ENCODE measurements at regions not wholly inside any gene's neighbourhood (a gene's known extent, or its start where the extent isn't known, plus 50 kb on each side); places are given as distances from the start of the nearest gene placed in this dataset.

DNA sequence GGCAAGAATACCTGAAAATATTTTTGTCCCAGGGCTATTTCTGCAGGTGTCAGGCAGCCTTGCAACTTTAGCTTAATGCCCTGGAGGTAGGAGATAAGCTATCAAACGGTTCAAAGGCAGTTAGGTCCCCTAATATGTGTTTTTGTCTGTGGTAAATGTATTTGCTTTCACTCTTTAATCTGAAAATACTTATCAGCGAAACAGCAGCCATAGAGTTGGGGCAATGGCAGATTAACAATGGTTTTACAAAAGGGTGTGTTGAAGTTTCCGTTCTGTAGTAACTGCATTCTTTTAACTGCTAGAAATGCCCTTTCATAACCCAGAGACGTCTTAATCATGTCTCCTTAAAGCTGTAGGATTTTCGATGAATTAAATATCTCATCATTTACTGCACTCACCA is 265.0 kb upstream of the TRIB2 start:
- Histone ChIP-seq H3K9me3 (ENCODE audit: control insufficient read depth, insufficient read depth, low read length) (peaks cover 2% of the 10 kb centered on the region), H3K36me3 (ENCODE audit: control insufficient read depth, insufficient read depth, low read length) (no peaks in the 10 kb centered on the region), H3K27ac (ENCODE audit: low read depth, low read length) (peak overlapping the region; percentile 40), H3K27me3 (ENCODE audit: control insufficient read depth, insufficient read depth, low read length) (no peaks in the 10 kb centered on the region), H3K4me1 (ENCODE audit: control insufficient read depth, insufficient read depth, low read length) (no peaks in the 10 kb centered on the region), H3K4me3 (ENCODE audit: low read depth, low read length) (no peak overlapping the region)
- no CpG with 5 or more reads among the region's 5 CpGs for WGBS (ENCODE audit: insufficient coverage)
- DNase-seq (ENCODE audit: low read depth in 4 of 6, low spot score in 6 of 6), result no peak

GRCh38 chr2:12452185-12452584 is 264.6 kb upstream of the TRIB2 start:
- peaks cover 2% of the 10 kb centered on the region for H3K9me3 ChIP-seq (ENCODE audit: control insufficient read depth, insufficient read depth, low read length)
- H3K36me3 ChIP-seq (ENCODE audit: control insufficient read depth, insufficient read depth, low read length), result no peaks in the 10 kb centered on the region
- DNase-seq (ENCODE audit: low read depth in 4 of 6, low spot score in 6 of 6), result no peak
- no peaks in the 10 kb centered on the region for H3K4me1 ChIP-seq (ENCODE audit: control insufficient read depth, insufficient read depth, low read length)
- WGBS (ENCODE audit: insufficient coverage), result no CpG with 5 or more reads among the region's 2 CpGs
- H3K4me3 ChIP-seq (ENCODE audit: low read depth, low read length), result no peak overlapping the region
- H3K27ac ChIP-seq (ENCODE audit: low read depth, low read length), result peak overlapping the region; percentile 40
- H3K27me3 ChIP-seq (ENCODE audit: control insufficient read depth, insufficient read depth, low read length), result no peaks in the 10 kb centered on the region

- WGBS (ENCODE audit: insufficient coverage), result 100% methylated on average over 8 of the region's 11 CpGs
- Histone ChIP-seq H3K27ac (ENCODE audit: low read depth, low read length) (no peak overlapping the region), H3K9me3 (ENCODE audit: control insufficient read depth, insufficient read depth, low read length) (peaks cover 2% of the 10 kb centered on the region)
Observed at GRCh38 chr2:12453731-12454130, 263.0 kb upstream of the TRIB2 start.

GRCh38 chr2:12455661-12456060 is 261.1 kb upstream of the TRIB2 start:
- Histone ChIP-seq H3K27me3 (ENCODE audit: control insufficient read depth, insufficient read depth, low read length) (no peaks in the 10 kb centered on the region), H3K4me3 (ENCODE audit: low read depth, low read length) (no peak overlapping the region), H3K36me3 (ENCODE audit: control insufficient read depth, insufficient read depth, low read length) (no peaks in the 10 kb centered on the region), H3K9me3 (ENCODE audit: control insufficient read depth, insufficient read depth, low read length) (no peaks in the 10 kb centered on the region), H3K4me1 (ENCODE audit: control insufficient read depth, insufficient read depth, low read length) (no peaks in the 10 kb centered on the region), H3K27ac (ENCODE audit: low read depth, low read length) (no peak overlapping the region)
- no CpG with 5 or more reads among the region's 2 CpGs for WGBS (ENCODE audit: insufficient coverage)
- no peak for DNase-seq (ENCODE audit: low read depth in 4 of 6, low spot score in 6 of 6)

More at GRCh38 chr2:12453731-12454130, 263.0 kb upstream of the TRIB2 start:
- Histone ChIP-seq H3K36me3 (ENCODE audit: control insufficient read depth, insufficient read depth, low read length) (no peaks in the 10 kb centered on the region), H3K27me3 (ENCODE audit: control insufficient read depth, insufficient read depth, low read length) (no peaks in the 10 kb centered on the region), H3K4me1 (ENCODE audit: control insufficient read depth, insufficient read depth, low read length) (no peaks in the 10 kb centered on the region), H3K4me3 (ENCODE audit: low read depth, low read length) (no peak overlapping the region)
- DNase-seq (ENCODE audit: low read depth in 4 of 6, low spot score in 6 of 6), result no peak

DNA sequence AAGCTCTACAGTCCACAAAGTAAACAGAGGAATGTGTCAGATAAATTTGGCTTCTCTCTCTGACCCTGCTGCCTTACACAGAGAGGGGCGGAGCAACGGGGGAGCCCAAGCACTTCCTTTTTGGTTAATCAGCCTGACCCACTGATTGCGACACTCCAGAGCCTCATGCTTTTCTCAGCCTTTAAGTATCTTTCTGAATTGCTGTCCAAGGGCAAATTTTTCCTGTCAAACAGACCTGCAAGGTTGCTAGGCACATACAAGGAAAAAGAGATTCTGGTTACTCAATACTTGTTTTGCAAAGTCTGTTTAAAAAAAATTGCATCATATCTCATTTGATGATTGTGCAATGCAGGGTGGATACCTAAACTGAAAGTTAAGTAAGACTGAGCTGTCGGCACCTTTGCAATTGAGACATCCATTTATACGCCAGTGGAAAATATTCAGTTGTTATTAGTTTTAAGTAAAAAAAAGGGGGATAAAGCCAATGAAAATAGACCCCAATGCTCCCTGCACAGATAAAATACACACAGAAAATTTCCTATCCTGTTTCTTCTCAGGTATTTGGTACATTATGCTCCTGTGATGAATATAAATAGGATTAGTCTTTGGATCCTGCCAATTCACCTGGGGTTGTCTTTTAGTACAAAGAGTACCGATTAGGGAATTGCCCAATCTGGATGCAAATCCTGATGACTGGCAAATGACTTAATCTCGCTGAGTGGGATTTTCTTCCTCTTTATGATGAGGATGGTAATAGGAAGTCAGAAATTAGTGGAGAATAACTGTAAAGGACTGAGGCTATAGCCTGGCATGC is 260.2 kb upstream of the TRIB2 start:
- no peak overlapping the region for H3K27ac ChIP-seq (ENCODE audit: low read depth, low read length)
- WGBS (ENCODE audit: insufficient coverage), result 81% methylated on average over 6 of the region's 7 CpGs
- H3K36me3 ChIP-seq (ENCODE audit: control insufficient read depth, insufficient read depth, low read length), result no peaks in the 10 kb centered on the region
- H3K27me3 ChIP-seq (ENCODE audit: control insufficient read depth, insufficient read depth, low read length), result no peaks in the 10 kb centered on the region
- H3K9me3 ChIP-seq (ENCODE audit: control insufficient read depth, insufficient read depth, low read length), result no peaks in the 10 kb centered on the region
- DNase-seq (ENCODE audit: low read depth in 4 of 6, low spot score in 6 of 6), result peak in 1 of 6 donors; percentile 42
- no peaks in the 10 kb centered on the region for H3K4me1 ChIP-seq (ENCODE audit: control insufficient read depth, insufficient read depth, low read length)
- no peak overlapping the region for H3K4me3 ChIP-seq (ENCODE audit: low read depth, low read length)

GRCh38 chr2:12457831-12458230 is 258.9 kb upstream of the TRIB2 start:
- 71% methylated on average over 1 of the region's 3 CpGs for WGBS (ENCODE audit: insufficient coverage)
- Histone ChIP-seq H3K27me3 (ENCODE audit: control insufficient read depth, insufficient read depth, low read length) (no peaks in the 10 kb centered on the region), H3K36me3 (ENCODE audit: control insufficient read depth, insufficient read depth, low read length) (no peaks in the 10 kb centered on the region), H3K4me1 (ENCODE audit: control insufficient read depth, insufficient read depth, low read length) (no peaks in the 10 kb centered on the region), H3K4me3 (ENCODE audit: low read depth, low read length) (no peak overlapping the region), H3K9me3 (ENCODE audit: control insufficient read depth, insufficient read depth, low read length) (no peaks in the 10 kb centered on the region), H3K27ac (ENCODE audit: low read depth, low read length) (no peak overlapping the region)
- DNase-seq (ENCODE audit: low read depth in 4 of 6, low spot score in 6 of 6), result peak in 2 of 6 donors; percentile 52 to 67

DNA sequence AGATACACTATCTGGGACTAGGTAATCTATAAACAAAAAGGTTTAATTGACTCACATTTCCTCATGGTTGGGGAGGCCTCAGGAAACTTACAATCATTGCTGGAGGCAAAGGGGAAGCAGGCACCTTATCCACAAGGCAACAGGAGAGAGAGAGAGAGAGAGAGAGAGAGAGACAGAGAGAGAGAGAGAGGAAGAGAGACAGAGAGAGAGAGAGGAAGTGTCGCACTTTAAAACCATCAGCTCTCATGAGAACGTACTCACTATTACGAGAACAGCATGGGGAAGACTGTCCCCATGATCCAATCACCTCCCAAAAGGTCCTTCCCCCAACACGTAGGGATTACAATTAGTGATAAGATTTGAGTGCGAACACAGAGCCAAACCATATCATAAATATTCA is 253.5 kb upstream of the TRIB2 start:
- no peak for DNase-seq (ENCODE audit: low read depth in 4 of 6, low spot score in 6 of 6)

GRCh38 chr2:12465631-12466135 is 251.1 kb upstream of the TRIB2 start:
- no peak overlapping the region for H3K4me3 ChIP-seq (ENCODE audit: low read depth, low read length)
- WGBS (ENCODE audit: insufficient coverage), result 73% methylated on average over 3 of the region's 5 CpGs
- H3K27me3 ChIP-seq (ENCODE audit: control insufficient read depth, insufficient read depth, low read length), result no peaks in the 10 kb centered on the region
- no peak for DNase-seq (ENCODE audit: low read depth in 4 of 6, low spot score in 6 of 6)
- no peaks in the 10 kb centered on the region for H3K9me3 ChIP-seq (ENCODE audit: control insufficient read depth, insufficient read depth, low read length)
- no peaks in the 10 kb centered on the region for H3K36me3 ChIP-seq (ENCODE audit: control insufficient read depth, insufficient read depth, low read length)
- no peaks in the 10 kb centered on the region for H3K4me1 ChIP-seq (ENCODE audit: control insufficient read depth, insufficient read depth, low read length)
- H3K27ac ChIP-seq (ENCODE audit: low read depth, low read length), result no peak overlapping the region

More for the DNA sequence above, 253.5 kb upstream of the TRIB2 start:
- no CpG with 5 or more reads among the region's 5 CpGs for WGBS (ENCODE audit: insufficient coverage)
- Histone ChIP-seq H3K4me1 (ENCODE audit: control insufficient read depth, insufficient read depth, low read length) (no peaks in the 10 kb centered on the region), H3K4me3 (ENCODE audit: low read depth, low read length) (no peak overlapping the region), H3K36me3 (ENCODE audit: control insufficient read depth, insufficient read depth, low read length) (no peaks in the 10 kb centered on the region), H3K27me3 (ENCODE audit: control insufficient read depth, insufficient read depth, low read length) (no peaks in the 10 kb centered on the region), H3K27ac (ENCODE audit: low read depth, low read length) (no peak overlapping the region), H3K9me3 (ENCODE audit: control insufficient read depth, insufficient read depth, low read length) (no peaks in the 10 kb centered on the region)

- Histone ChIP-seq H3K27ac (ENCODE audit: low read depth, low read length) (no peak overlapping the region), H3K4me1 (ENCODE audit: control insufficient read depth, insufficient read depth, low read length) (no peaks in the 10 kb centered on the region), H3K9me3 (ENCODE audit: control insufficient read depth, insufficient read depth, low read length) (no peaks in the 10 kb centered on the region), H3K27me3 (ENCODE audit: control insufficient read depth, insufficient read depth, low read length) (no peaks in the 10 kb centered on the region), H3K4me3 (ENCODE audit: low read depth, low read length) (no peak overlapping the region), H3K36me3 (ENCODE audit: control insufficient read depth, insufficient read depth, low read length) (no peaks in the 10 kb centered on the region)
- DNase-seq (ENCODE audit: low read depth in 4 of 6, low spot score in 6 of 6), result no peak
- WGBS (ENCODE audit: insufficient coverage), result 100% methylated on average over 1 of the region's 4 CpGs
Observed at GRCh38 chr2:12467303-12467702, 249.4 kb upstream of the TRIB2 start.

GRCh38 chr2:12469141-12469561 is 247.6 kb upstream of the TRIB2 start:
- peak in 1 of 6 donors; percentile 66 for DNase-seq (ENCODE audit: low read depth in 4 of 6, low spot score in 6 of 6)
- H3K36me3 ChIP-seq (ENCODE audit: control insufficient read depth, insufficient read depth, low read length), result no peaks in the 10 kb centered on the region
- no peaks in the 10 kb centered on the region for H3K9me3 ChIP-seq (ENCODE audit: control insufficient read depth, insufficient read depth, low read length)
- H3K4me3 ChIP-seq (ENCODE audit: low read depth, low read length), result no peak overlapping the region
- no peaks in the 10 kb centered on the region for H3K4me1 ChIP-seq (ENCODE audit: control insufficient read depth, insufficient read depth, low read length)
- whole genome bisulfite sequencing (ENCODE audit: insufficient coverage), result no CpG with 5 or more reads among the region's 3 CpGs
- no peaks in the 10 kb centered on the region for H3K27me3 ChIP-seq (ENCODE audit: control insufficient read depth, insufficient read depth, low read length)
- H3K27ac ChIP-seq (ENCODE audit: low read depth, low read length), result no peak overlapping the region
